Testis (tissue), 2 donors: ENCODE measurements at regions not wholly inside any gene's neighbourhood (a gene's known extent, or its start where the extent isn't known, plus 50 kb on each side); places are given as distances from the start of the nearest gene placed in this dataset.

Experiments used
- CTCF ChIP-seq, 3 experiments: fragments of 450-650 bp in 2 of 3; fragments of 200-600 bp in 1 of 3; sonication (generic) in 1 of 3; IDR thresholded peaks; one replicate each; pipeline ENCODE4 v1.5.1; 2016 to 2019; ENCODE audit warnings: antibody characterized with exemption in 3 of 3, mild to moderate bottlenecking in 2 of 3, moderate library complexity in 1 of 3
- POLR2A ChIP-seq: fragments of 450-650 bp; IDR thresholded peaks from one replicate; pipeline ENCODE4 v1.6.1; 2017; ENCODE audit warnings: antibody characterized with exemption, mild to moderate bottlenecking, moderate library complexity

DNA sequence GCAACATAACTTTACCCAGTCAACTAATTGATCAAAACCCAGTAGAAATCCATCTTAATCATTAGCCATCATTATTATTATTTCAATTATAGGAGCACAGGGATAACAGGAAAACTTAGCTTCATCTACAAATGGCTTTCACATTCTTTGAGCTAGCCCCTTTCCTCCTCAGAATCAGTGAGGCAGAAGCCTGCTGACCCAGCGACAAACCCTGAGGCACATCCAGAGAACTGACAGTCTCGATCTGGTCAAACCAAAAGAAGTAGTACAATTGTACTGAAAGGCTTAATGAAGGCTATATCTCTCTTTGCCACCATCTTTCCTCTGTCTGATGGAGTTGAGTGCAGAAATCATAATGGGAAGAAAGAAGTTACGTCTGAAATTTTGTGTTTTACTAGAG is 109.8 kb upstream of the ARID2 start:
- TF ChIP-seq CTCF (IDR thresholded peaks at IDR 0.05), result no peak
- no peak for TF ChIP-seq POLR2A
